HG03066 (cell line): ENCODE measurements at regions not wholly inside any gene's neighbourhood (a gene's known extent, or its start where the extent isn't known, plus 50 kb on each side); places are given as distances from the start of the nearest gene placed in this dataset.

ENCODE experiments used
- ATAC-seq: cut with Tn5 transposase; IDR thresholded peaks from one replicate; pipeline ENCODE4 v1.9.1; 2021; ENCODE audit warnings: low read depth; ENCODE audit not compliant: unreplicated experiment

DNA sequence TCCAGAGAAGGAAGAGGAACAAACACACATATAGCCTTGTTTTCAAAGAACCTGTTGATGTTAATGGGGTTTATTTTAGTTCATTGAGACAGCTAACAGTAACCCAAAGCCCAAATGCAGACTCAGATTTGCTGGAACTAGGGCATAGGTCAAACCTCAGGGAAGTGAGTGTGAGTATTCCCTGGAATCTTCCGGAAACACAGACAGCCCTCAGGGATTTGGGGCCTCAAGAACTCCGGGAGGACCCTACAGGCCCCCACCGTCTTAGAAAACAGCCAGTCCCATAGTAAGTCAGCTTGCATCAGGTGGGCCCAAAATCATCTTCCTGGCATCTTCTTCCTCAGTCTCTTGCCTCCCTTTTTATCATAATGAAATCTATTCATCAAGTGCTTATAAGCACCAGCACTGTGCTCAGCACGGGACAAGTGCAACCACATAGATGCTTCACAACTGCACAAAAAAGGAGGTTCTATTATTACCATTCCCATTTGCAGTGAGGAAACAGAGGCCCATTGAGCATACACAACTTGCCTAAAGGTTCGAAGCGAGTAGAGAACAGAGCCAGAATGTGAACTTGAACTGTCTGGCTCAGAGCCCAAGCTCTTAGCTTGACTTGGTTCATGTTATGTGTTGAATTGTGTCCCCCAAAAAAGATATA lies 50.2 kb upstream of the BCL11A start:
- ATAC-seq: no peak

DNA sequence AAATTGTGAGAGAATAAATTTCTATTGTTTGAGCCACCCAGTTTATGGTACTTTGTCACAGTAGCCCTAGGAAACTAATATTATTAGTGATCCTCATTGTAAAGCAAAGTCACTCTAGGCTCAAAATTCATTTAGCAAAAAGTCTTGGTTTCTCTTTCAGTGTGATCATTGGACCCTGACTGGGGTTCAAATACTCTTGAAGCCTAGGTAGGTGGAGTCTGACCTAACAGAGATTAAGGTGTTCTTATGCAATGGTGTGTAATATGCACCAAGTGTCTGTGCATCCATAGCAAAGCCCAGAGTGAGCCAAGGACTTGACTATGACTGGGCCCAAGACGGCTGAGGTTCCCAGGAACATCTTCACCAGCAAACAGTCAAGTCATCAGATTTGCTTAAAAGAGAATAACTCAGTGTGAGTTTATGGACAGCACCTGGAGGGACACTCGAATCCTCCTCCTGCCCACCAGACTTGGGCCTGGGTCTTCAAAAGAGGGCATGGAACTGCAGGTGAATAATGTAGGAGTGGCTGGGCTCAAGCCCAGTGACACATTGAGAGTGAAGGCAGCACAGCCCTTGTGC lies 51.1 kb upstream of the BCL11A start:
- no peak for ATAC-seq

DNA sequence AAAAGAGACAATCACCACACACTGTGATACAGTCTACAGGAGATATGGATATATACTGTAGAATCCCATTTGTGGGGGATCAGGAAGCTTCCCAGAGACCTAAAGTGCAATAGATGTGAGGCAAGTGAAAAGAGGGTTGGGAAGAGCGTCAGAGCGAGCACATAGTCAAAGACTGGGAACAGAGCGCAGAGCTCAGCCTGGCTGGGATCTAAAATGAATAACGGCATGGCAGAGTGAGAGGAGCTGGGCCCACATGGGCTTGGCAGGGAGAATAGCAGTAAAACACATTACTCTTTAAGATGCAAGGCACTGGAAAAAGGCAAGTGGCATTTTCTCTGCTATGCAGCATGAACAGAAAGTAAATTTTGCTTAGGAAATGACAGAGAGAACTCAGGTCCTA lies 52.4 kb upstream of the BCL11A start:
- no peak for ATAC-seq

DNA sequence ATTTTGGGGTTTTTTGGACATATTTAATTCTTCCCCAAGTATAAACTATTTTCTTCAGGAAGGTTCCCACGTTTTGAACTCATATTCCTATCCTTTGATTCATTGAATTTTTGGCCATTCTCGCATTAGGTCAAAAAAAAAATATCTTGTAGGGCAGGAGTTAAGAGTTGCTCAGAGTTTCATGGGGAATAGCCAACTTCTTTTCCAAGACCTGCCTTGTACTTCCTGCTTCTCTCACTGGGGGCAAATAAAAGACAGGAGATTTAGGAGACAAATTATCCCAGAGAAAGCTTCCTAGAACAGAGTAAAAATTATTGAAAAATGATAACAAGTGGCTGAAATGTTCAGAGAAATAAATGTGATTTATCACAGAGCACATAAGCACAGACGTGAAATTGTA lies 55.2 kb upstream of the BCL11A start:
- ATAC-seq: no peak

DNA sequence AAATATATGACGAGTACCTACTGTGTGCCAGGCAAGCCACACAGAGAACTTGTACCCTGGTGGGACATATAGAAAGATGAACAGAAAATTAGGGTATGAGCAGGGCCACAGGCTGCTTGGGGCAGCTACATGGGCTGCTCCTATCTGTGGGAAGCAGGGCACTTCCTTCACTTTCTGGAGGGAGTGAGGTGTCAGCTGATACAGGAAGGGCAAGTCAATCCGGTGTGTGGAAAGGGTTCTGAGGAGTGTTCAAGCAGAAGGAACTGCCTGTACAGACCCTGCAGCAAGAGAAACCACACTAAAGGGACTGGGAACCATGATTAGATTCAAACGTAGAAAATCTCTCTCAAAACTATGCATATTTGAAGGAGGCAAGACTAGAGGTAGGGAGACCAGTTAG lies 58.6 kb upstream of the BCL11A start:
- ATAC-seq: no peak

DNA sequence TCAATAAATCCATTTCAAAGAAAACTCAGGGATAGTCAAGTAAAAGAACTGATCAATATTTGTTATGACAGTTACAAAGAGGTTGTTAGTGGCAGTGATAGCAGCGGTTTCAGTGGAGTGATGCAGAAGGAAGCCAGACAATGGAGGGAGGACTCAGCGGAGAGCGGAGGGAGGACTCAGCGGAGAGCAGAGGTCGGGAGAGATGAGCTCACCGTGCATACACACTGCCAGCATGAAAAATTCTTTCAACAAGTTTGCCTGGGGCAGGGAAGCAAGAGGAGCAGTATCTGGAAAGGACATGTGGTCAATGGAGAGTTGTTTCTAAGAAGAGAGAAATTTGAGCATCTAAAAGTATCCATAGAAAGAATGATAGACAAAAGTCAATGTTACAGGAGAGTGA lies 60.9 kb upstream of the BCL11A start:
- ATAC-seq: no peak

DNA sequence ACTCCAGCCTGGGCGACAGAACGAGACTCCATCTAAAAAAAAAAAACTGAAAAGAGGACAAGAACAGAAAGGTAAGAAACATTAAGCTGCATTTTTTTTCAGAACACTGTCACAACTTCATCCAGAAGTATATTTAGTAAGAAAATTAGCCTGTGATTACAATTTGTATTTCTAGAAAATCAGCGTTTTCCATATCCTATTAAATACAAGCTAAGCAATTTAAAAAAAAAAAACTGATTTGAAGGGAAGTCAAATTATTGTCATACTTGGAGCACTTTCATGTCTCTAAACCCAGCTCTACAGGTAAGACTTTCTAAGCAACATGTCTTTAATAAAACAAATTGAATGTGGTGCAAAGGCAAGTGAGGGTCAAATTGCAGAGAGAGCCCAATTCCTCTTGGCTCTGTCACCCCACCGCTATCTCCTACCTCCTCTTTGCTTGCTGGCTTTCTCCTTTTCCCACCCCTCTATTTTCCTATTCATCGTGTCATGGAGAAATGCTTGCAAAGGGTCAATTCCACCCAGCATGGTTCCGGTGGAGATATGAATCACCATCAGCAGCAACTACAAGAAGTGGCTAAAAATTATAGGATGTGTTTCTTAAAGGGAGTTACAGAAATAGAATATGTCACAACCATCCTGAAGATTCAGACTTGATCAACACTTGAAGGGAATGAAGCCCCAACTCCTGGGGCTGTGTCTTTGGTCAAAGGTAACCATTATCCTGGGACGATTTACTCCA lies 68.4 kb upstream of the BCL11A start:
- ATAC-seq: no peak

DNA sequence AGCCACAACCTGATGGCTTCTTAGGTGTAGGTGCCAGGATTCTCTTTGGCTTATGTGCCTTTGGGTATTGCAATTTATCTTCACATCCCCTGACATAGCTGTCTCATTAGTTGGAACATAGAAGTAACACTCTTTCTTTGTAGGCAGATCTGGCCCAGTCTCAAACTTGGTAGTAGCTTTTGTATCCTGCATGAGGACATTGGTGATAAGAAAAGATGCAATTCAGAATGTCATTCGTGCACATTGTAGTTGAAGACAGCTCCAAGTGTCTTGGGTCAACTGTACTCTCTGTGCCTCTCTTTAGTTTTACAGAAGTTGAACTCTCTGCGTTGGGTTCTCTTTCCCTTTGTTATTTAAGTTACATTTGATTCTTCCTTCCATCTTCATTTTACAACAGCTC lies 69.6 kb upstream of the BCL11A start:
- ATAC-seq: no peak

DNA sequence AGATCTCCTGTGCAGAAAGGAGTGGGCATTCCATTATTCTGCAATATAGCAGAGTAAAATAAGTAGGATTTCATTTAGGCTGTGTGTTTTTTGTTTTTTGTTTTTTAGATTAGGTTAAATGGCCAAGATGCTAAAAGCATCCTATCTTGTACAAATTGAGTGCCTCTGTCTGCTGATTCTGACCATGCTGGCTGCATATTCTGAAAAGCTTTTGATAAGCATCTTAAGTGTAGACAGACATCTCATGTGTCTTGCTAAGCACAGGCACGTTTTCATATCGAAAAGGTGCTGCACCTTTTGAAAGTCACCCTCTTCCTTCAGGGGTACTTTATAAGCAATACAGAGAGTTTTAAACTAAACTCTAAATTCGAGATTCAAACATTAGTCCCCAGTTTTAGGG lies 74.0 kb upstream of the BCL11A start:
- no peak for ATAC-seq

DNA sequence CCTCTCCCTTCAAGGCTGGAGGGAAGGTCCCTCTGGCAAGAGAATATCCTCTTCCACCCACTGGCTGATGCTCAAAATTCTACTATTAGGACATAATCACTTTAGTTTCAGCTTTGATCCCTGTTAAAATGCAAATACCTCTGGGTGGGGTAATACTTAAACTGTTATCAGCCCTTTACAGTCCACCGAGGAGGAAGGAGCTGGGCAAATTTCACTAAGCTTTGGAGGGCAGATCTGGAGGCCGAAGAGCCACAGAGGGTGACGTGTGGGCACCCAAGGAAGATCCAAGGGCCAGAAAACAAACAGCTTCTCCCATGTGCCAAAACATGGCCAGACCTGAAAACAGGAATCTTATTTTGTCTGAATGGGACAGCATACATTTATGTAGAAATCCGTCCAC lies 74.6 kb upstream of the BCL11A start:
- ATAC-seq: no peak

DNA sequence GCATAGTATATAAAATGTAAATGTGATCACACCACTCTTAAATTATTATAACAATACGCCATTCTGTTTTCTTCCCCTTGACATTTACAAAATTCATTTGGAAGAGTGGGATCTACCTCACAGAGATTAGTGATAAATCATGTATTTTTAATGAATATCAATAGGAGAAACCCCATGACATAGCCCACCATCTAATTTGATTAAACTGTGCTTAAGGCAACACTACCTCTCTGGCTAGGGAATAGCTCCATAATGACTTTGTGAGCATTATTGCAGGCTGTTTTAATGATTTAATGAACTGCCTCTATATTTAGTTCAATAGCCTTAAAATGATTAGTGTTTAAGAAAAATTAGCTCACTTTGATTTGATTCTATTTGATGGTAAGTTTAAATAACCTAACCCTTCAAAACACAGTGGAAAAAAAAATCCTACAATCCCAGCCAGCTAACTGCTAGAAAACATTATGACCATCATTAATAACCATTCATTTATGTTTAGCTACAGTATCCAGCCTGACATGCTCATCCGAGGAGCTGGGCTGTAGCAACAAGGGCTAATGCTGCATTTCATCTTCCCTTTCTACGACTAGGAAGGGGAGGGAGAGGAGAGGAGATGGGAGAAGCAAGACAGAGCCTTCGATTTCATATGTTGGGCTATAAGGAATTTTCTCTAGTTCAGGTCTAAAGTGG lies 75.3 kb upstream of the BCL11A start:
- no peak for ATAC-seq

DNA sequence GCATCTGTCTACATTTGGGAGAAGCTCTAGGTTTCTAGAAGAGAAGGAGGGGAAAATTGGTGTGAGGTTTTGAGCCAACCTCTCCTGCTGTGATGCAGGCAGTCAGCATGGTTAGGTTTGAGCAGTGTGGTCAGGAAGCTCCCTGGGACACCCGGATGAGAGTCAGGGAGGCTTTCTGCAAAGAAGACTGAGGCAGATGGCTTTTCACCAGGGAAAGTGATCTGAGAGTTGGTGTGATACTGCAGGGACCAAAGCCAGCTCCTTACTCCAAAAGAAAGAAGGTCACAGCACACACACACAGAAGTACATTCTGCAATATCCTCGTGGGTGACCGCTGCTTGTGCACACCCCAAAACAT lies 75.8 kb upstream of the BCL11A start:
- no peak for ATAC-seq

DNA sequence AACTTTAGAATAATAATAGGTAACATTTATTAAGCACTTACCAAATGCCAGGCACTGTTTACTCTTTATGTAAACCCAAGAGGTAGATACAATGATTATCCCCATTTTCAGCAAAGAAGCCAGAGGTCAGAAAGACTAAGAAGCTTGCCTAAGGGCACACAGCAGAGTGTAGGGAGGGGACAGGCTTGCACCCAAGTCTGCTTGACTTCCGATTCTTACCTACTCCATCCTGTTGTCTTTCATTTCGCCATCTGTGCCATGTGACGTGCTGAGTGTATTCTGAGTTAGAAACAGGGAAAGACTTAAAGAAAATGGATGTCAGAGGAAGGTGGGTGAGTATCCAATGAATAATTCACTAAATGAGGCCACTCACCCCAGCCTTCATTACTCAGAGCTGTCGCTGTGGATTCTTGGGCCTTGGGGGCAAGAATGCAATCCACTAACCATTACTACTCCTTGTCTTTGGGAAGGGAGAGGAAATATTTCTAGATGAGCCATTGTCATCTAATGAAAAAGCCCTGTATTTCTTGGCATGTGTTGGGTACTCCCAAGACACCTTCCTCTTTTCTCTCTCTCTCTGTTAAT lies 76.4 kb upstream of the BCL11A start:
- no peak for ATAC-seq

DNA sequence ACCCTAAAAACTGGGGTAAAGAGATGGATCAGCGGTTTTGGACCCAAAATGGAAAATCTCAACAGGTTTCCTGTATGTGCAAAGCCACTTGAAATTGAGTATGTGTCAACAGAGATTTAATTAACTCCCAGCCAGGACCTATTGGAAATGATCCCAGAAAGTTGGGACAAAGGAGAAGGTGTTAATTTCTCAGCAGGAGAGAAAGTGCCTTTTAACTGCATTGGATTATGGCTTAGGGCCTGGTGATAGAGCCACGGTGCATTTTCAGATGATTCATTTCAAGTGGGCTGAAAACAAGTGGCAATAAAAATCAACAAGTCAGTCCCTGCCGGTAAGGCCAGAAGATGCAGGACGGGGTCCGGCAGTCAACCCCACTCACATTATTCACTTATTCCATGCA lies 80.2 kb upstream of the BCL11A start:
- no peak for ATAC-seq

DNA sequence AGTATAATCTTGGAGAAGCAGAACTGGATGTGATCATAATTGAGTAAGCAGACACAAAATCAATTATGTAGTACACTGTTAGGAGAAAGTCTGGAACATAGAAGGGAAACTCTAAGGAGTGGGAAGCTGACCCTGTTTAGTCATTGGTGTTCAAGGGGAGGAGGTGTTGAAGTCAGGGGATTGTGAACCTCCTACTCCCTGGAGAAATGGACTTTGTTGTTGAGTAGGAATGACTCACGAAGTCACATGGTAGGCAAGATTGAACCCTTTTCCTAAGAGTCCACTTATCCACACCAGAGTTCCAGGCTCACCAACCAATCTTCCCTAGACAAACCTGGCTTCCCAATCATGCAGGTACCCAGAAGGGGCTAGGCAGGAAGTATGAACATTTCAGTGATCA lies 81.0 kb upstream of the BCL11A start:
- ATAC-seq: no peak

DNA sequence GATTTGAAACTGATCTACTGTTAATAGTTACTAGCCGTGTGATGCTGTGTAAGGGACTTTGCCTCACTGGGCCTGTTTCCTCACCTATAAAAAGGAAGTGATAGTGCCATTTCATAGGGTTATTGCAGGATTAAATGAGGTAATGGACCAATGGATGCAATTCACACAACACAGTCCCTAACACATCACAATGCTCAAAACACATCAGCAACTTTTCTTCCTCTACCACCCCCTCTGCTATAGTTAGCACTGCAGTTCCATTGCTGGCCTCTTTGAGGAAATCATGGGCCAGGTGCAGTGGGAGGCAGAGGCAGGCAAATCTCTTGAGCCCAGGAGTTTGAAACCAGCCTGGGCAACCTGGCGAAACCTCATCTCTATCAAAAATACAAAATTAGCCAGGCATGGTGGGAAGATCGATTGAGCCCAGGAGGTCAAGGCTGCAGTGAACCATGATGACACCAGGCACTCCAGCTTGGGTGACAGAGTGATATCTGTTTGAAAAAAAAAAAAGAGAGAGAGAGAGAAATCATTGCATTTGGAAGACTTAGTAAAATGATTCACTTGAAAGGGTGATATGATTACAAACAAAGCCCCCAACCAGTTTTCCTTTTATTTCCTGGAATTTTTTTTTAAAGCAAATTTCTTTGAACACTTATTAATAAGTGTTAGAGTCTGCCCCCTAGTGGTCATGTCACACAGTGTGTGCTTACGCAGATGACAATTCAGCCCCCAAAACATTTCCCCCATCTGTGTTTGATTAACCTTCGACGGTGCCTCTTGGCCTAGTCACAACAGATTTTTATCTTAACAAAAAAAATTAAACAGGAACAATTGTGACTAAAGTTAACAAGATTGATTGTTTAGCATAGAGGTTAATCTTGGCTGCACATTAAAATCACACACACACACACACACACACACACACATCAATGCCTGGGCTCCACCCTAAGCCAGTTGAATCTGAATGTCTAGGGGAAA lies 88.6 kb upstream of the BCL11A start:
- peak; percentile 58 for ATAC-seq

DNA sequence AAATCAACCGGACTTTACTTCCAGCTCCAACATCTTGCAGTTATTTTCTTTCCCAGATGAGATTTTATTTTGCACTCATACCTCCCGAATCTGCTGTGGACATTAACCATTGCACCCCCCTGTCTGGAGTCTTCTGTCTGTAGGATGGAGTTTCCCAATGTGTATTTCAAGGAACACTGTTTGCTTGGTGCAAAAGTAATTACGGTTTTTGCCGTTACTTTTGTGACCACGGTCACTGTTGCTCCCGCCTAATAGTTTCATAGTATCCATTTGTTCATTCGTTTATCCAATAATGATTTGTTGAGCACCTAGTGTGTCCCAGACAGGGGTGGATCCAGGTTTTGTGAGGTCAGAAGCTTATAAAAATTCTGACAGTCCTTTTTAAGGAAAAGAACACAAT lies 90.3 kb upstream of the BCL11A start:
- ATAC-seq: no peak

DNA sequence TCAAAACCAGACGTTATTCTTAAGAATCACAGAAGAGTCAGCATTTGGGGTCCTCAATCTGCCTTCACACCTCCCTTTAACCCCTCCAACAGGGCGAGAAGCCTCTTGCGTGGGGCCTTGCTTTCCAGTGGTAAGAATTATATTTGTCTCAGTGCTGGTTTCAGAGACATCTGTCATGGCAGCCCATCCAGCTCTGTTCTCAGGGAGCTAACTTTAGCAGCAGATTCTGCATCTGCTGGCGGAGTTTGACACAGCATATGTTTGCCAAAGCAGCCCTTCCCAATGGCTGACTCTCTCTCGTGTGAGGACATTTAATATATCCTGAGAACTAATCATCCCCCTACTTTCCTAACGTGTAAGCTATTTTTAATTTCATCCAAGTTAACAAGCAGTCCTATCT lies 91.5 kb upstream of the BCL11A start:
- ATAC-seq: no peak

DNA sequence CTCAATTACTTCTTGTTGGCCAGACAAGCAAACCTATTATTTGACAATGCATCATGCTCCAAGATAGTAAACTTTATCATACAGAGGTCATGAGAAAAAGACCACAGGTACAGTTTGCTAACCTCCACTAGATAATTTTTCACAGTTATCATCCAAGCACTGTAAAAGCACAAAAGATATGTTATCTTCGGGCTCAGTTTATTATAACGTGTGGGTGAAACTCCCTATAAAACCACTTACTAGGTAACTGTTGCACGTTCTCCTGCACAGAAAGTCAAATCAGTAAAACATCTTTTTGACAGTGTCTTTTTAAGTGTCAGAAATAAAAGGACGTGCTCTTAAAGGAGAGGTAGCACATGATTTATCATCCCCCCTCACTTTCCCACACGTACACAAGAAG lies 94.7 kb upstream of the BCL11A start:
- no peak for ATAC-seq

DNA sequence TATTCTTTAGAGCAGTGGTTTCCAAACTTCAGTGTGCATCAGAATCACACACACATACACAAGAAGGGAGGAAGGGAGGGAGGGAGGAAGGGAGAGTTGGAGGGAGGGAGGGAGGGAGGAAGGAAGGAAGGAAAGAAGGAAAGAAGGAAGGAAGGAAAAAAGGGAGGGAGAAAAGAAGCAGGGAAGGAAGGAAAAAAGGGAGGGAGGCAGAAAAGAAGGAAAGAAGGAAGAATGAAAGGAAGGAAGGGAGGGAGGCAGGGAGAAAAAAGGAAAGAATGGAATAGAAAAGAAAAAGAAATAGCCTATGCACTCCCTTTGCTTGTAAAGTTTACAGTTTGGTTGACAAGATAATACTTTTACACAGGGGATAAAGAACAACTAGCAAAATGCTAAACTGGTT lies 96.3 kb upstream of the BCL11A start:
- ATAC-seq: no peak
